ENCODE measurements at regions not wholly inside any gene's neighbourhood (a gene's known extent, or its start where the extent isn't known, plus 50 kb on each side); places are given as distances from the start of the nearest gene placed in this dataset.

DNA sequence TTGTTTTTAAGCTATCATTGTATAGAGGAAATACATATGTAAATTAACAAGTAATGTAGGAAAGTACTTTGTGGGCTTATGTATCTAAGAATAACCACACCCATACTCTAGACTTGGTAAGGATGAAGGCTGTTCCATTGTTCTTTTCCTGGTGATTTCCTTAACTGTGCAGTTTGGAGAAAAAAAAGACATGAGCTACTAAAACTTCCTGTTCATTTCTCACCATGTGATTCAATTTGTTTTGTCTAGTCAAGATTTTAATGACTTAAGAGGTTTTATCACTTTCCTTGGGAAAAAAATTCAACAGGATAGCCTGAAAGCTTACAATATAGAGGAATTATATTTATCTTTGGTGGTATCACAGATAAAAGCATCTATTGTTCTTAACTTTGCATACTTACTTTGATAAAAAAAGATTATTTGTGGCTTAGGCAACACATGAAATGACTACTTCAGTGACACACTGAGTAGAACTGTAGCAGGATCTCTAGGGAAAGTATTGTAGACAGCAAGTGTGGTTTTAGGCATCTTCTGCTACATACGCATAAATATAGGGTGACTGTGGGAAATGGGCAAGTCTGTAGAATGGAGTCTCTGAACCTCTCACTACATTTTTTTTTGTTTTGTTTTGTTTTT is 80.3 kb downstream of the GJA1 start:
- TF ChIP-seq POLR2A (IDR thresholded peaks at IDR 0.05) (no peak), EP300 (IDR thresholded peaks at IDR 0.05) (no peak), CTCF (IDR thresholded peaks at IDR 0.05) (no peak), POLR2AphosphoS5 (IDR thresholded peaks at IDR 0.05) (no peak)

Measured in gastroesophageal sphincter (tissue), 3 donors.